PC-3 (cell line): ENCODE measurements at regions not wholly inside any gene's neighbourhood (a gene's known extent, or its start where the extent isn't known, plus 50 kb on each side); places are given as distances from the start of the nearest gene placed in this dataset.

Experiments
- ATAC-seq: fragments of 200-7000 bp; cut with Tn5 transposase; 2 replicates; pipeline ENCODE4 v1.9.1; 2020; ENCODE audit warnings: mild to moderate bottlenecking, moderate library complexity
- BruUV-seq: library from RNA; stranded (reverse); fragments of 400-500 nt; replicated peaks from 2 replicates; lab custom pipeline; 2021; lab: Mats Ljungman, UMichigan
- CTCF ChIA-PET: fragments of 300-600 bp; sonication (Branson Sonifier 250); formaldehyde crosslinking; loops from one replicate; lab custom pipeline; 2022; ENCODE audit warnings: antibody characterized with exemption; lab: Charles Lee
- POLR2A ChIA-PET: fragments of 300-600 bp; sonication (Branson Sonifier 250); formaldehyde crosslinking; loops from one replicate; lab custom pipeline; 2022; ENCODE audit warnings: antibody characterized with exemption; ENCODE audit not compliant: unreplicated experiment; lab: Charles Lee
- DNase-seq: peaks from one replicate; pipeline ENCODE4 v3.0.0-alpha.2; 2015
- H2AFZ ChIP-seq: fragments of 300-600 bp; sonication (generic); 2 replicates; pipeline ENCODE4 v1.6.0; 2016; ENCODE audit warnings: antibody characterized with exemption, low read length
- H3F3A ChIP-seq: fragments of 300-600 bp; sonication (generic); one replicate; pipeline ENCODE4 v1.6.0; 2017; ENCODE audit warnings: antibody characterized with exemption, low read length, control low read depth, mild to moderate bottlenecking; ENCODE audit not compliant: unreplicated experiment
- H3K27ac ChIP-seq: fragments of 300-600 bp; sonication (generic); 2 replicates; pipeline ENCODE4 v1.5.1; 2016; ENCODE audit warnings: mild to moderate bottlenecking, low read length
- H3K27me3 ChIP-seq: fragments of 300-600 bp; sonication (generic); 2 replicates; pipeline ENCODE4 v1.6.1; 2016; ENCODE audit warnings: low read length, mixed read lengths
- H3K36me3 ChIP-seq: fragments of 300-600 bp; sonication (generic); 2 replicates; pipeline ENCODE4 v1.6.1; 2016; ENCODE audit warnings: low read depth, mixed run types, low read length, mixed read lengths
- H3K4me1 ChIP-seq: fragments of 300-600 bp; sonication (generic); 2 replicates; pipeline ENCODE4 v1.5.1; 2016; ENCODE audit warnings: low read length; ENCODE audit not compliant: insufficient read depth
- H3K4me2 ChIP-seq: fragments of 300-600 bp; sonication (generic); 2 replicates; pipeline ENCODE4 v1.6.0; 2016; ENCODE audit warnings: low read length
- H3K4me3 ChIP-seq: fragments of 300-600 bp; sonication (generic); 2 replicates; pipeline ENCODE4 v1.5.1; 2016; ENCODE audit warnings: mild to moderate bottlenecking, low read length, mixed read lengths
- H3K79me2 ChIP-seq: fragments of 300-600 bp; sonication (generic); 2 replicates; pipeline ENCODE4 v1.6.1; 2017; ENCODE audit warnings: low read length, mixed read lengths
- H3K9ac ChIP-seq: fragments of 300-600 bp; sonication (generic); 2 replicates; pipeline ENCODE4 v1.6.0; 2016; ENCODE audit warnings: mild to moderate bottlenecking, low read length
- H3K9me2 ChIP-seq: fragments of 300-600 bp; sonication (generic); replicated peaks from 2 replicates; pipeline ENCODE4 v1.6.1; 2016; ENCODE audit warnings: mixed run types, low read length, mixed read lengths
- H3K9me3 ChIP-seq: fragments of 300-600 bp; sonication (generic); 2 replicates; pipeline ENCODE4 v1.6.1; 2016; ENCODE audit warnings: low read length, mixed read lengths
- H4K20me1 ChIP-seq: fragments of 300-600 bp; sonication (generic); 2 replicates; pipeline ENCODE4 v1.6.1; 2016; ENCODE audit warnings: low read length, mixed read lengths
- EZH2 ChIP-seq: fragments of 300-600 bp; sonication (generic); IDR thresholded peaks from one replicate; pipeline ENCODE4 v1.6.1; 2017; ENCODE audit warnings: antibody characterized with exemption, mild to moderate bottlenecking, low read length; ENCODE audit not compliant: unreplicated experiment
- EZH2phosphoT487 ChIP-seq: fragments of 300-600 bp; sonication (generic); IDR thresholded peaks from 2 replicates; pipeline ENCODE4 v1.6.1; 2018; ENCODE audit warnings: mild to moderate bottlenecking, antibody characterized with exemption, low read length, borderline replicate concordance
- intact Hi-C: fragments of 100-400 bp; cut with micrococcal nuclease; formaldehyde crosslinking; loops from 2 replicates; pipeline ENCODE4 v1.9.0; 2023
- TF ChIP-seq, protein P1 (sequence below): fragments of 300-600 bp; sonication (generic); conservative IDR thresholded peaks from 2 replicates; pipeline ENCODE4 v1.5.1; 2017; ENCODE audit warnings: antibody characterized with exemption, low read depth, mild to moderate bottlenecking, low read length

DNA sequence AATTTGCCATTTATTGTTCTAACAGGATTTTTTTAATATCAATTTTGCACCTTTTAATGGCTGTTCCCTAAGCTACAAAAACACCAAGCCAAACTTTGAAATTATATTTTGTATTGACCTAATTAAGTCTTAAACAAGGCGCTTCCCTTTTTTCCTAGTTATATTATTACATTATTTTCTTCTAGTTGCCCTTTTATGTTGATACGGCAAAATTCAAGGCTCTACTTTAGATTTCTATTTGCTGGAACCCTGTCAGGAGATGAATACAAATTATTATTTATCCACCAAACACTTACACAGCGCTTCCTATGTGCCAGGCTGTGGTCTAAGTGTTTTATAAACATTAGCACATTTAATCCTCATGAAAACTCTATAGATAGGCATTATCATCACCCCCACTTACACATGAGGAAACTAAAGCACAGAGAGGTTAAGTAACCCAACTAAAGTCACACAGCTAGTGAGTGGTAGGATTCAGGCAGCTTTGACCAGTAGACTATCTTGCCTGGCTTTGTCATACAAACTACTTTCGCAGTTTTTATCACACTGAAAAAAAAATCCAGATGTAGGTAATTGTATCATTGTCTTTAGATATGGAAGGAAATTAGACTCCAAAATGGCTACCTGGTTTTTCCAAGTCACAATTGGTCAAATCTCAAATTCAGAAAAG is 456.5 kb downstream of the STK39 start:
- Histone ChIP-seq H3K4me1 (no peaks in the 10 kb centered on the region), H3K79me2 (no peaks in the 10 kb centered on the region), H2AFZ (no peak overlapping the region), H4K20me1 (no peaks in the 10 kb centered on the region), H3K9ac (no peak overlapping the region), H3K27me3 (peaks cover 40% of the 10 kb centered on the region), H3K4me3 (no peak overlapping the region), H3K9me3 (no peaks in the 10 kb centered on the region), H3K36me3 (no peaks in the 10 kb centered on the region), H3K9me2 (no peaks in the 10 kb centered on the region), H3K4me2 (no peak overlapping the region), H3K27ac (no peak overlapping the region), H3F3A (no peaks in the 10 kb centered on the region)
- ChIA-PET POLR2A (no interaction called here), CTCF (no interaction called here)
- DNase-seq (no peak), ATAC-seq (no peak)
- BruUV-seq, result no TSS peak
- intact Hi-C loops, result no loop called here
- no peak for TF ChIP-seq EZH2
- TF ChIP-seq, protein P1, sequence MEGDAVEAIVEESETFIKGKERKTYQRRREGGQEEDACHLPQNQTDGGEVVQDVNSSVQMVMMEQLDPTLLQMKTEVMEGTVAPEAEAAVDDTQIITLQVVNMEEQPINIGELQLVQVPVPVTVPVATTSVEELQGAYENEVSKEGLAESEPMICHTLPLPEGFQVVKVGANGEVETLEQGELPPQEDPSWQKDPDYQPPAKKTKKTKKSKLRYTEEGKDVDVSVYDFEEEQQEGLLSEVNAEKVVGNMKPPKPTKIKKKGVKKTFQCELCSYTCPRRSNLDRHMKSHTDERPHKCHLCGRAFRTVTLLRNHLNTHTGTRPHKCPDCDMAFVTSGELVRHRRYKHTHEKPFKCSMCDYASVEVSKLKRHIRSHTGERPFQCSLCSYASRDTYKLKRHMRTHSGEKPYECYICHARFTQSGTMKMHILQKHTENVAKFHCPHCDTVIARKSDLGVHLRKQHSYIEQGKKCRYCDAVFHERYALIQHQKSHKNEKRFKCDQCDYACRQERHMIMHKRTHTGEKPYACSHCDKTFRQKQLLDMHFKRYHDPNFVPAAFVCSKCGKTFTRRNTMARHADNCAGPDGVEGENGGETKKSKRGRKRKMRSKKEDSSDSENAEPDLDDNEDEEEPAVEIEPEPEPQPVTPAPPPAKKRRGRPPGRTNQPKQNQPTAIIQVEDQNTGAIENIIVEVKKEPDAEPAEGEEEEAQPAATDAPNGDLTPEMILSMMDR, result no peak
- no peak for TF ChIP-seq EZH2phosphoT487

DNA sequence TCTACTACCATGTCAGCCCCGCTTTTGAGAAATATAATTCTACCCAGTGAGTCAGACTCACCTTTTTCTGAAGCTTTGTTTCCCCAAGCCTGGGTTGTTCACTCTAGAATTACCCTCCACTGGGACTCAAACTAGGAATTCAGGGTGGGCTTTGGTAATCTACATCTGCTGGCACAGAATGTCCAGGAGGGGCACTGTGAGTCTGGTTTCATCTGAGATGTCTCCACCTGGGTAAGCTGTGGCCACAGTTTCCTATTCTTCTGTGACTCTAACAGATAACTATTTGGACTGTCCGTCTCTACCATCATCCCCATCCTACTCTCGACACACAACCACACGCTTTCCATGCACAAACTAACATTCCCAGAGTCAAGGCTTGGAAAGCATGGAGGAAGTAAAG is 457.2 kb downstream of the STK39 start:
- H3K4me1 ChIP-seq, result no peaks in the 10 kb centered on the region
- BruUV-seq, result no TSS peak
- H3K36me3 ChIP-seq, result no peaks in the 10 kb centered on the region
- H3K9me2 ChIP-seq, result no peaks in the 10 kb centered on the region
- ChIA-PET CTCF (no interaction called here), POLR2A (no interaction called here)
- H3F3A ChIP-seq, result no peaks in the 10 kb centered on the region
- H3K9me3 ChIP-seq, result no peaks in the 10 kb centered on the region
- no peak for ATAC-seq
- H3K4me3 ChIP-seq, result no peak overlapping the region
- H3K27ac ChIP-seq, result no peak overlapping the region
- DNase-seq, result no peak
- TF ChIP-seq EZH2, result no peak
- TF ChIP-seq, protein P1, result no peak
- no peak for TF ChIP-seq EZH2phosphoT487
- no peak overlapping the region for H3K9ac ChIP-seq
- no peak overlapping the region for H3K4me2 ChIP-seq
- H4K20me1 ChIP-seq, result no peaks in the 10 kb centered on the region
- H3K27me3 ChIP-seq, result peaks cover 35% of the 10 kb centered on the region
- intact Hi-C loops, result no loop called here
- H3K79me2 ChIP-seq, result no peaks in the 10 kb centered on the region
- no peak overlapping the region for H2AFZ ChIP-seq

DNA sequence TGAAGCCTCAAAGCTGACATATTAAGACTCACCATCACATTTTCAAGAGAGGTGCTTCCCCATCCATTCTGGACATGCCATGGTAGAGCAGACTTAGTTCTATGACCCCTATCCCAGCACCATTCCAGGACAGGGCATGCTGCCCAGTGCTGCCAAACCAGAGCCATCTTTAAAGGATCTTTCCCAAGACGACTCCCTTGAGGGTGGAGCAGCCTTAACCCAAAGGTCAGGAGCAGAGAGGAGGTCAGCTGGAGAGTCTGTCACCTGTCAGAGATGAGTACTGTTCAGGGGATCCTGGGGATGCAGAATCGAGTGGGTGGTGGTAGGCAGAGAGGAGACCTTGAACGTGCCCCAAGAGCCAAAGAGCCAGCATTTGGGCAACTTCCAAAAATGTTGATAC is 459.8 kb downstream of the STK39 start:
- no peak overlapping the region for H2AFZ ChIP-seq
- H3K4me1 ChIP-seq, result no peaks in the 10 kb centered on the region
- no peaks in the 10 kb centered on the region for H3F3A ChIP-seq
- H3K36me3 ChIP-seq, result no peaks in the 10 kb centered on the region
- no peak overlapping the region for H3K4me3 ChIP-seq
- DNase-seq (no peak), ATAC-seq (no peak)
- no peak overlapping the region for H3K27ac ChIP-seq
- no peaks in the 10 kb centered on the region for H3K79me2 ChIP-seq
- H3K9me3 ChIP-seq, result no peaks in the 10 kb centered on the region
- no TSS peak for BruUV-seq
- H3K4me2 ChIP-seq, result no peak overlapping the region
- ChIA-PET CTCF (no interaction called here), POLR2A (no interaction called here)
- H3K27me3 ChIP-seq, result peaks cover 10% of the 10 kb centered on the region; the same call in 1 of the 2 replicates
- H3K9me2 ChIP-seq, result no peaks in the 10 kb centered on the region
- TF ChIP-seq, protein P1, result no peak
- no peak for TF ChIP-seq EZH2phosphoT487
- TF ChIP-seq EZH2, result no peak
- H4K20me1 ChIP-seq, result no peaks in the 10 kb centered on the region
- no peak overlapping the region for H3K9ac ChIP-seq
- intact Hi-C loops, result no loop called here
